Keratinocyte (primary cell): ENCODE measurements at regions not wholly inside any gene's neighbourhood (a gene's known extent, or its start where the extent isn't known, plus 50 kb on each side); places are given as distances from the start of the nearest gene placed in this dataset.

Experiments used
- EZH2 ChIP-seq: IDR thresholded peaks from one replicate; pipeline ENCODE4 v1.6.1; 2012; ENCODE audit warnings: inconsistent platforms, mild to moderate bottlenecking, low read length, moderate library complexity
- TF ChIP-seq, protein P1 (sequence below), 3 experiments: IDR thresholded peaks in 1 of 3; conservative IDR thresholded peaks in 1 of 3; optimal IDR thresholded peaks in 1 of 3; 2 replicates in 2 of 3; 3 replicates in 1 of 3; pipeline versions ENCODE3 to v1.5.1; 2011; ENCODE audit warnings: low read length in 3 of 3, mild to moderate bottlenecking in 3 of 3, moderate library complexity in 2 of 3, control low read depth in 1 of 3, inconsistent platforms in 1 of 3; ENCODE audit not compliant: insufficient read depth in 2 of 3; ENCODE audit errors: extremely low read depth in 1 of 3

DNA sequence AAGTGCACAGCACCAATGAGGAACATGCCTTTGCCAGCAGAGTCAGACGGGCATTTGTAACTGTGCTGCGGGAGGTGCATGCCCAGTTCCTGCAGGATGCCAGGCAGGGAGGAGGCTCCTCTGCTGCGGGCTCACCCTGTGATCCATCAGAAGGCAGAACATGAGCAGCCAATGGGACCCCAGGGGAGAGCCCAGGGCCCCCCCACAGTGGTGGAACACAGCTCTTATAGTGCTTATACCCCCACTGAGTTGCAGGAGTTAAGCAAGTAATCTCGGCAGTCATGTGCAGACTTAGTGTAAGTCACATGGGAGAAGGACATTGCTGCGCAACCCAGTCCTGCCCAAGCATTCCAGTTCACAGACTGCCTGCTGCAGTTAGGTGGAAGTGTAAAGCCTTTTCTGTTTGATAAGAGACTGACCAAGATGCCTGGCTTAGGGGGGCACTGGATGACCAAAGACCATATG is 120.3 kb upstream of the TMEM106B start:
- no peak for TF ChIP-seq EZH2
- TF ChIP-seq, protein P1, sequence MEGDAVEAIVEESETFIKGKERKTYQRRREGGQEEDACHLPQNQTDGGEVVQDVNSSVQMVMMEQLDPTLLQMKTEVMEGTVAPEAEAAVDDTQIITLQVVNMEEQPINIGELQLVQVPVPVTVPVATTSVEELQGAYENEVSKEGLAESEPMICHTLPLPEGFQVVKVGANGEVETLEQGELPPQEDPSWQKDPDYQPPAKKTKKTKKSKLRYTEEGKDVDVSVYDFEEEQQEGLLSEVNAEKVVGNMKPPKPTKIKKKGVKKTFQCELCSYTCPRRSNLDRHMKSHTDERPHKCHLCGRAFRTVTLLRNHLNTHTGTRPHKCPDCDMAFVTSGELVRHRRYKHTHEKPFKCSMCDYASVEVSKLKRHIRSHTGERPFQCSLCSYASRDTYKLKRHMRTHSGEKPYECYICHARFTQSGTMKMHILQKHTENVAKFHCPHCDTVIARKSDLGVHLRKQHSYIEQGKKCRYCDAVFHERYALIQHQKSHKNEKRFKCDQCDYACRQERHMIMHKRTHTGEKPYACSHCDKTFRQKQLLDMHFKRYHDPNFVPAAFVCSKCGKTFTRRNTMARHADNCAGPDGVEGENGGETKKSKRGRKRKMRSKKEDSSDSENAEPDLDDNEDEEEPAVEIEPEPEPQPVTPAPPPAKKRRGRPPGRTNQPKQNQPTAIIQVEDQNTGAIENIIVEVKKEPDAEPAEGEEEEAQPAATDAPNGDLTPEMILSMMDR (optimal IDR thresholded peaks at IDR 0.05 in 1 of 3, IDR thresholded peaks at IDR 0.05 in 1 of 3, conservative IDR thresholded peaks at IDR 0.05 in 1 of 3; ENCODE audit: extremely low read depth in 1 of 3, insufficient read depth in 2 of 3, low read length in 3 of 3), result no peak
